EH (cell line): ENCODE measurements at regions not wholly inside any gene's neighbourhood (a gene's known extent, or its start where the extent isn't known, plus 50 kb on each side); places are given as distances from the start of the nearest gene placed in this dataset.
A peak's percentile ranks its signal among the peaks of the same experiment; 100 is the strongest.

Experiments
- DNase-seq: peaks from one replicate; pipeline ENCODE4 v3.0.0-alpha.2; 2015; ENCODE audit warnings: low read depth

- no peak for DNase-seq
Observed at GRCh38 chr1:57492586-57493226, 68.8 kb upstream of the DAB1 start.

GRCh38 chr1:57489358-57490036 lies 65.6 kb upstream of the DAB1 start:
- peak; percentile 85 for DNase-seq

GRCh38 chr1:57485643-57486042 lies 61.8 kb upstream of the DAB1 start:
- DNase-seq = peak; percentile 87

GRCh38 chr1:57483954-57484353 lies 60.1 kb upstream of the DAB1 start:
- peak; percentile 40 for DNase-seq

GRCh38 chr1:57479471-57479870 lies 55.6 kb upstream of the DAB1 start:
- no peak for DNase-seq

- no peak for DNase-seq
Observed at GRCh38 chr1:57475366-57475765, 51.5 kb upstream of the DAB1 start.

- peak; percentile 61 for DNase-seq
Observed at GRCh38 chr1:57474137-57474750, 50.4 kb upstream of the DAB1 start.
